HG02763 (cell line): ENCODE measurements at regions not wholly inside any gene's neighbourhood (a gene's known extent, or its start where the extent isn't known, plus 50 kb on each side); places are given as distances from the start of the nearest gene placed in this dataset.
"Not testable (repeated sequence)": the region's sequence is repeated elsewhere in the genome, so short reads cannot be mapped to it uniquely, and the experiment has no call there.

ENCODE experiments used
- ATAC-seq: cut with Tn5 transposase; IDR thresholded peaks from one replicate; pipeline ENCODE4 v1.9.1; 2021; ENCODE audit warnings: mild to moderate bottlenecking, moderate library complexity; ENCODE audit not compliant: unreplicated experiment

- ATAC-seq = no peak
Observed at GRCh38 chr14:53378142-53378541, 225.0 kb upstream of the DDHD1 start.

- no peak for ATAC-seq
Observed at GRCh38 chr14:53376064-53376463, 222.9 kb upstream of the DDHD1 start.

- no peak for ATAC-seq
Observed at GRCh38 chr14:53375599-53375998, 222.5 kb upstream of the DDHD1 start.

GRCh38 chr14:53368711-53369201 lies 215.6 kb upstream of the DDHD1 start:
- no peak for ATAC-seq

- ATAC-seq = no peak
Observed at GRCh38 chr14:53368066-53368465, 214.9 kb upstream of the DDHD1 start.

GRCh38 chr14:53367644-53368026 lies 214.5 kb upstream of the DDHD1 start:
- ATAC-seq = no peak

GRCh38 chr14:53365486-53366130 lies 212.5 kb upstream of the DDHD1 start:
- ATAC-seq = no peak

GRCh38 chr14:53362916-53363315 lies 209.8 kb upstream of the DDHD1 start:
- not testable (repeated sequence) for ATAC-seq

GRCh38 chr14:53360829-53361228 lies 207.7 kb upstream of the DDHD1 start:
- ATAC-seq = no peak

- no peak for ATAC-seq
Observed at GRCh38 chr14:53358166-53358565, 205.0 kb upstream of the DDHD1 start.

GRCh38 chr14:53356361-53357150 lies 203.4 kb upstream of the DDHD1 start:
- ATAC-seq = no peak

- no peak for ATAC-seq
Observed at GRCh38 chr14:53355581-53356112, 202.5 kb upstream of the DDHD1 start.

- no peak for ATAC-seq
Observed at GRCh38 chr14:53354336-53354735, 201.2 kb upstream of the DDHD1 start.

- ATAC-seq = no peak
Observed at GRCh38 chr14:53350866-53351265, 197.7 kb upstream of the DDHD1 start.

GRCh38 chr14:53350429-53350828 lies 197.3 kb upstream of the DDHD1 start:
- ATAC-seq = no peak

- ATAC-seq = no peak
Observed at GRCh38 chr14:53346988-53347387, 193.9 kb upstream of the DDHD1 start.

GRCh38 chr14:53341324-53341723 lies 188.2 kb upstream of the DDHD1 start:
- no peak for ATAC-seq

- no peak for ATAC-seq
Observed at GRCh38 chr14:53338192-53338591, 185.1 kb upstream of the DDHD1 start.

GRCh38 chr14:53336729-53337128 lies 183.6 kb upstream of the DDHD1 start:
- no peak for ATAC-seq

- no peak for ATAC-seq
Observed at GRCh38 chr14:53333809-53334208, 180.7 kb upstream of the DDHD1 start.

GRCh38 chr14:53331921-53332320 lies 178.8 kb upstream of the DDHD1 start:
- ATAC-seq = no peak

- no peak for ATAC-seq
Observed at GRCh38 chr14:53331247-53331646, 178.1 kb upstream of the DDHD1 start.
